ENCODE measurements at regions not wholly inside any gene's neighbourhood (a gene's known extent, or its start where the extent isn't known, plus 50 kb on each side); places are given as distances from the start of the nearest gene placed in this dataset.

GRCh38 chr11:21839796-21840195 is 353.1 kb upstream of the ANO5 start:
- H3K27ac Mint-ChIP-seq, result no peak overlapping the region

GRCh38 chr11:21861314-21861713 is 331.6 kb upstream of the ANO5 start:
- H3K27ac Mint-ChIP-seq, result no peak overlapping the region
- H3K36me3 Mint-ChIP-seq, result no peaks in the 10 kb centered on the region
- no peaks in the 10 kb centered on the region for H3K27me3 Mint-ChIP-seq
- peaks cover 6% of the 10 kb centered on the region for H3K9me3 Mint-ChIP-seq (ENCODE audit: low read depth)
- H3K4me1 Mint-ChIP-seq (ENCODE audit: low read depth), result no peaks in the 10 kb centered on the region
- H3K4me3 Mint-ChIP-seq, result no peak overlapping the region

More at GRCh38 chr11:21839796-21840195, 353.1 kb upstream of the ANO5 start:
- no peak overlapping the region for H3K4me3 Mint-ChIP-seq
- H3K9me3 Mint-ChIP-seq (ENCODE audit: low read depth), result peaks cover 5% of the 10 kb centered on the region
- no peaks in the 10 kb centered on the region for H3K4me1 Mint-ChIP-seq (ENCODE audit: low read depth)
- no peaks in the 10 kb centered on the region for H3K36me3 Mint-ChIP-seq
- no peaks in the 10 kb centered on the region for H3K27me3 Mint-ChIP-seq

- H3K9me3 Mint-ChIP-seq (ENCODE audit: low read depth), result peaks cover 6% of the 10 kb centered on the region
- H3K27ac Mint-ChIP-seq, result no peak overlapping the region
- no peaks in the 10 kb centered on the region for H3K36me3 Mint-ChIP-seq
- H3K4me3 Mint-ChIP-seq, result no peak overlapping the region
- no peaks in the 10 kb centered on the region for H3K27me3 Mint-ChIP-seq
- no peaks in the 10 kb centered on the region for H3K4me1 Mint-ChIP-seq (ENCODE audit: low read depth)
These were observed 327.3 kb upstream of the ANO5 start for GRCh38 chr11:21865541-21865940.

GRCh38 chr11:21866781-21867180 is 326.1 kb upstream of the ANO5 start:
- Mint-ChIP-seq H3K4me3 (no peak overlapping the region), H3K4me1 (ENCODE audit: low read depth) (no peaks in the 10 kb centered on the region), H3K36me3 (no peaks in the 10 kb centered on the region), H3K27me3 (no peaks in the 10 kb centered on the region), H3K9me3 (ENCODE audit: low read depth) (no peaks in the 10 kb centered on the region), H3K27ac (no peak overlapping the region)

GRCh38 chr11:21877151-21877550 is 315.7 kb upstream of the ANO5 start:
- Mint-ChIP-seq H3K27me3 (no peaks in the 10 kb centered on the region), H3K36me3 (no peaks in the 10 kb centered on the region), H3K9me3 (ENCODE audit: low read depth) (peaks cover 4% of the 10 kb centered on the region), H3K27ac (no peak overlapping the region), H3K4me3 (no peak overlapping the region), H3K4me1 (ENCODE audit: low read depth) (no peaks in the 10 kb centered on the region)

GRCh38 chr11:21883354-21883753 is 309.5 kb upstream of the ANO5 start:
- Mint-ChIP-seq H3K36me3 (no peaks in the 10 kb centered on the region), H3K9me3 (ENCODE audit: low read depth) (peaks cover 12% of the 10 kb centered on the region), H3K4me3 (no peak overlapping the region), H3K27me3 (no peaks in the 10 kb centered on the region), H3K4me1 (ENCODE audit: low read depth) (no peaks in the 10 kb centered on the region), H3K27ac (no peak overlapping the region)

- peaks cover 4% of the 10 kb centered on the region for H3K9me3 Mint-ChIP-seq (ENCODE audit: low read depth)
- H3K27ac Mint-ChIP-seq, result no peak overlapping the region
- H3K4me1 Mint-ChIP-seq (ENCODE audit: low read depth), result no peaks in the 10 kb centered on the region
- no peaks in the 10 kb centered on the region for H3K27me3 Mint-ChIP-seq
- H3K4me3 Mint-ChIP-seq, result no peak overlapping the region
- H3K36me3 Mint-ChIP-seq, result no peaks in the 10 kb centered on the region
These were observed 304.1 kb upstream of the ANO5 start for GRCh38 chr11:21888814-21889213.

- Mint-ChIP-seq H3K27me3 (no peaks in the 10 kb centered on the region), H3K9me3 (ENCODE audit: low read depth) (no peaks in the 10 kb centered on the region), H3K27ac (no peak overlapping the region), H3K4me3 (no peak overlapping the region), H3K36me3 (no peaks in the 10 kb centered on the region), H3K4me1 (ENCODE audit: low read depth) (no peaks in the 10 kb centered on the region)
These were observed 299.9 kb upstream of the ANO5 start for GRCh38 chr11:21892736-21893564.

- Mint-ChIP-seq H3K4me3 (no peak overlapping the region), H3K4me1 (ENCODE audit: low read depth) (no peaks in the 10 kb centered on the region), H3K27me3 (no peaks in the 10 kb centered on the region), H3K36me3 (no peaks in the 10 kb centered on the region), H3K27ac (no peak overlapping the region), H3K9me3 (ENCODE audit: low read depth) (no peaks in the 10 kb centered on the region)
These were observed 299.4 kb upstream of the ANO5 start for GRCh38 chr11:21893565-21893867.

- Mint-ChIP-seq H3K27ac (no peak overlapping the region), H3K9me3 (ENCODE audit: low read depth) (no peaks in the 10 kb centered on the region), H3K36me3 (no peaks in the 10 kb centered on the region), H3K4me3 (no peak overlapping the region), H3K27me3 (no peaks in the 10 kb centered on the region), H3K4me1 (ENCODE audit: low read depth) (no peaks in the 10 kb centered on the region)
These were observed 298.4 kb upstream of the ANO5 start for GRCh38 chr11:21894492-21894891.

- no peak overlapping the region for H3K4me3 Mint-ChIP-seq
- H3K36me3 Mint-ChIP-seq, result no peaks in the 10 kb centered on the region
- no peak overlapping the region for H3K27ac Mint-ChIP-seq
- H3K27me3 Mint-ChIP-seq, result no peaks in the 10 kb centered on the region
- H3K9me3 Mint-ChIP-seq (ENCODE audit: low read depth), result no peaks in the 10 kb centered on the region
- no peaks in the 10 kb centered on the region for H3K4me1 Mint-ChIP-seq (ENCODE audit: low read depth)
These were observed 297.2 kb upstream of the ANO5 start for GRCh38 chr11:21895686-21896085.

GRCh38 chr11:21896216-21896615 is 296.7 kb upstream of the ANO5 start:
- Mint-ChIP-seq H3K4me1 (ENCODE audit: low read depth) (no peaks in the 10 kb centered on the region), H3K36me3 (no peaks in the 10 kb centered on the region), H3K9me3 (ENCODE audit: low read depth) (no peaks in the 10 kb centered on the region), H3K27ac (no peak overlapping the region), H3K4me3 (no peak overlapping the region), H3K27me3 (no peaks in the 10 kb centered on the region)

GRCh38 chr11:21896746-21897602 is 295.9 kb upstream of the ANO5 start:
- no peak overlapping the region for H3K4me3 Mint-ChIP-seq
- H3K27me3 Mint-ChIP-seq, result no peaks in the 10 kb centered on the region
- H3K4me1 Mint-ChIP-seq (ENCODE audit: low read depth), result no peaks in the 10 kb centered on the region
- no peak overlapping the region for H3K27ac Mint-ChIP-seq
- no peaks in the 10 kb centered on the region for H3K36me3 Mint-ChIP-seq
- no peaks in the 10 kb centered on the region for H3K9me3 Mint-ChIP-seq (ENCODE audit: low read depth)

- no peak overlapping the region for H3K27ac Mint-ChIP-seq
- no peaks in the 10 kb centered on the region for H3K4me1 Mint-ChIP-seq (ENCODE audit: low read depth)
- H3K36me3 Mint-ChIP-seq, result no peaks in the 10 kb centered on the region
- no peak overlapping the region for H3K4me3 Mint-ChIP-seq
- H3K27me3 Mint-ChIP-seq, result no peaks in the 10 kb centered on the region
- no peaks in the 10 kb centered on the region for H3K9me3 Mint-ChIP-seq (ENCODE audit: low read depth)
These were observed 295.1 kb upstream of the ANO5 start for GRCh38 chr11:21897752-21898151.

GRCh38 chr11:21908211-21908610 is 284.7 kb upstream of the ANO5 start:
- peaks cover 8% of the 10 kb centered on the region for H3K9me3 Mint-ChIP-seq (ENCODE audit: low read depth)
- no peaks in the 10 kb centered on the region for H3K27me3 Mint-ChIP-seq
- no peaks in the 10 kb centered on the region for H3K36me3 Mint-ChIP-seq
- no peak overlapping the region for H3K27ac Mint-ChIP-seq
- no peak overlapping the region for H3K4me3 Mint-ChIP-seq
- no peaks in the 10 kb centered on the region for H3K4me1 Mint-ChIP-seq (ENCODE audit: low read depth)

All from activated naive CD8-positive, alpha-beta T cell (primary cell).